HL-60 (cell line): ENCODE measurements at regions not wholly inside any gene's neighbourhood (a gene's known extent, or its start where the extent isn't known, plus 50 kb on each side); places are given as distances from the start of the nearest gene placed in this dataset.

ENCODE experiments used
- DNase-seq, 2 experiments: peaks; one replicate each; pipeline ENCODE4 v3.0.0-alpha.2; 2010 to 2020; ENCODE audit warnings: low read depth in 1 of 2, low spot score in 1 of 2
- H3K27ac ChIP-seq: fragments of 250-450 bp; sonication (Bioruptor Pico); replicated peaks from 2 replicates; pipeline ENCODE4 v1.5.1; 2020; ENCODE audit warnings: mild to moderate bottlenecking, moderate library complexity
- H3K27me3 ChIP-seq: fragments of 250-450 bp; sonication (Bioruptor Pico); 2 replicates; pipeline ENCODE4 v1.5.1; 2021; ENCODE audit warnings: mild to moderate bottlenecking, moderate library complexity; ENCODE audit not compliant: insufficient read depth, poor library complexity, severe bottlenecking
- H3K4me3 ChIP-seq: replicated peaks from 2 replicates; pipeline ENCODE4 v1.5.1; 2011; ENCODE audit warnings: mild to moderate bottlenecking, control low read depth, low read length; ENCODE audit not compliant: insufficient read depth
- CTCF ChIP-seq: IDR thresholded peaks from one replicate; pipeline ENCODE4 v1.5.1; 2011; ENCODE audit warnings: low read length, control low read depth, inconsistent platforms; ENCODE audit not compliant: insufficient read depth
- GABPA ChIP-seq: IDR thresholded peaks from 2 replicates; pipeline ENCODE4 v1.6.1; 2012; ENCODE audit warnings: low read depth
- POLR2AphosphoS5 ChIP-seq: IDR thresholded peaks from 2 replicates; pipeline ENCODE4 v1.6.1; 2012; ENCODE audit warnings: low read depth
- REST ChIP-seq: IDR thresholded peaks from 2 replicates; pipeline ENCODE4 v1.6.1; 2012; ENCODE audit warnings: low read depth; ENCODE audit not compliant: insufficient replicate concordance
- SPI1 ChIP-seq: IDR thresholded peaks from 2 replicates; pipeline ENCODE4 v1.6.1; 2012; ENCODE audit warnings: low read depth, mild to moderate bottlenecking, borderline replicate concordance

GRCh38 chr12:78725951-78726580 lies 138.5 kb upstream of the SYT1 start:
- H3K4me3 ChIP-seq: no peak overlapping the region
- no peak for DNase-seq
- TF ChIP-seq REST (no peak), POLR2AphosphoS5 (no peak), GABPA (no peak), SPI1 (no peak), CTCF (no peak)
- no peaks in the 10 kb centered on the region for H3K27me3 ChIP-seq
- H3K27ac ChIP-seq: no peak overlapping the region

- Histone ChIP-seq H3K27me3 (no peaks in the 10 kb centered on the region), H3K4me3 (no peak overlapping the region), H3K27ac (no peak overlapping the region)
- no peak for TF ChIP-seq SPI1
- TF ChIP-seq POLR2AphosphoS5: no peak
- no peak for TF ChIP-seq CTCF
- no peak for TF ChIP-seq REST
- TF ChIP-seq GABPA: no peak
- no peak for DNase-seq
These were observed 137.7 kb upstream of the SYT1 start for GRCh38 chr12:78726854-78727253.

- no peak for DNase-seq
- TF ChIP-seq CTCF (no peak), GABPA (no peak), REST (no peak), SPI1 (no peak), POLR2AphosphoS5 (no peak)
- no peaks in the 10 kb centered on the region for H3K27me3 ChIP-seq
- H3K4me3 ChIP-seq: no peak overlapping the region
- no peak overlapping the region for H3K27ac ChIP-seq
These were observed 132.1 kb upstream of the SYT1 start for GRCh38 chr12:78732481-78732880.
